ENCODE measurements at regions not wholly inside any gene's neighbourhood (a gene's known extent, or its start where the extent isn't known, plus 50 kb on each side); places are given as distances from the start of the nearest gene placed in this dataset.

- Histone ChIP-seq H3K4me3 (ENCODE audit: low read depth, low read length) (no peak overlapping the region), H3K9me3 (ENCODE audit: control insufficient read depth, insufficient read depth, low read depth, low read length) (no peaks in the 10 kb centered on the region), H3K36me3 (ENCODE audit: control insufficient read depth in 2 of 2, insufficient read depth in 1 of 2, low read length in 2 of 2) (no peaks in the 10 kb centered on the region), H3K4me1 (ENCODE audit: control insufficient read depth, insufficient read depth, low read length) (no peaks in the 10 kb centered on the region), H3K27ac (ENCODE audit: extremely low read depth, low read depth, low read length) (no peak overlapping the region)
- TF ChIP-seq ZNF19 (tag by site-specific recombination; IDR thresholded peaks at IDR 0.05; ENCODE audit: low read depth) (no peak), ZEB2 (tag by site-specific recombination; IDR thresholded peaks at IDR 0.05) (no peak), KLF16 (tag by site-specific recombination; IDR thresholded peaks at IDR 0.05) (no peak), ZNF664 (tag by site-specific recombination; IDR thresholded peaks at IDR 0.05) (no peak), ZNF837 (tag by site-specific recombination; IDR thresholded peaks at IDR 0.05) (no peak), KLF7 (tag by site-specific recombination; IDR thresholded peaks at IDR 0.05; ENCODE audit: borderline replicate concordance) (no peak), TSHZ1 (tag by site-specific recombination; IDR thresholded peaks at IDR 0.05; ENCODE audit: borderline replicate concordance) (no peak)
- ChIA-PET CTCF (interaction anchor here (0.6 to 1.0 kb wide), 5 partner anchors 8 to 205 kb away, joined by 3 to 5 read pairs (median 3); no protein-coding TSS in a partner anchor), POLR2A (interaction anchor here (0.6 kb wide), 1 partner anchor 151 kb away, joined by 3 read pairs; no protein-coding TSS in a partner anchor)
Measured at GRCh38 chr6:85118233-85118632, 331.6 kb upstream of the NT5E start.

- TF ChIP-seq ZBTB7A (tag by site-specific recombination; IDR thresholded peaks at IDR 0.05; ENCODE audit: low read depth) (no peak), ZNF670 (tag by site-specific recombination; IDR thresholded peaks at IDR 0.05; ENCODE audit: low read depth) (no peak), ZSCAN4 (tag by site-specific recombination; IDR thresholded peaks at IDR 0.05) (no peak), ZSCAN16 (tag by site-specific recombination; IDR thresholded peaks at IDR 0.05) (no peak)
Measured at GRCh38 chr6:85116475-85116874, 333.4 kb upstream of the NT5E start.

GRCh38 chr6:85115876-85116275, 334.0 kb upstream of the NT5E start:
- ChIA-PET CTCF (interaction anchor here (0.6 to 0.9 kb wide), 2 partner anchors 7 to 100 kb away, joined by 4 read pairs; no protein-coding TSS in a partner anchor), POLR2A (no interaction called here)
- TF ChIP-seq ZNF580 (tag by site-specific recombination; IDR thresholded peaks at IDR 0.05) (no peak), ZNF654 (tag by site-specific recombination; IDR thresholded peaks at IDR 0.05; ENCODE audit: low read depth) (no peak), EGR2 (tag by site-specific recombination; IDR thresholded peaks at IDR 0.05; ENCODE audit: low read depth) (no peak)
- H3K4me3 ChIP-seq (ENCODE audit: low read depth, low read length) = no peak overlapping the region
- H3K9me3 ChIP-seq (ENCODE audit: control insufficient read depth, insufficient read depth, low read depth, low read length) = no peaks in the 10 kb centered on the region
- peaks cover 6% of the 10 kb centered on the region; the same call in 1 of the 2 replicates for H3K4me1 ChIP-seq (ENCODE audit: control insufficient read depth, insufficient read depth, low read length)
- H3K36me3 ChIP-seq (ENCODE audit: control insufficient read depth in 2 of 2, insufficient read depth in 1 of 2, low read length in 2 of 2) = no peaks in the 10 kb centered on the region
- H3K27ac ChIP-seq (ENCODE audit: extremely low read depth, low read depth, low read length) = no peak overlapping the region

More at GRCh38 chr6:85116475-85116874, 333.4 kb upstream of the NT5E start:
- CTCF ChIA-PET = interaction anchor here (0.9 kb wide), 1 partner anchor 100 kb away, joined by 4 read pairs; no protein-coding TSS in a partner anchor
- no peak overlapping the region for H3K27ac ChIP-seq (ENCODE audit: extremely low read depth, low read depth, low read length)
- H3K4me1 ChIP-seq (ENCODE audit: control insufficient read depth, insufficient read depth, low read length) = peaks cover 2% of the 10 kb centered on the region; the same call in 1 of the 2 replicates
- POLR2A ChIA-PET = no interaction called here
- H3K9me3 ChIP-seq (ENCODE audit: control insufficient read depth, insufficient read depth, low read depth, low read length) = no peaks in the 10 kb centered on the region
- H3K36me3 ChIP-seq (ENCODE audit: control insufficient read depth in 2 of 2, insufficient read depth in 1 of 2, low read length in 2 of 2) = no peaks in the 10 kb centered on the region
- no peak overlapping the region for H3K4me3 ChIP-seq (ENCODE audit: low read depth, low read length)
